Amygdala (tissue), 56 donors: ENCODE measurements at regions not wholly inside any gene's neighbourhood (a gene's known extent, or its start where the extent isn't known, plus 50 kb on each side); places are given as distances from the start of the nearest gene placed in this dataset.

Source experiments
- DNase-seq, 56 donors: peaks; one replicate each; lab custom pipeline; 2025; lab: John Stamatoyannopoulos, UW

DNA sequence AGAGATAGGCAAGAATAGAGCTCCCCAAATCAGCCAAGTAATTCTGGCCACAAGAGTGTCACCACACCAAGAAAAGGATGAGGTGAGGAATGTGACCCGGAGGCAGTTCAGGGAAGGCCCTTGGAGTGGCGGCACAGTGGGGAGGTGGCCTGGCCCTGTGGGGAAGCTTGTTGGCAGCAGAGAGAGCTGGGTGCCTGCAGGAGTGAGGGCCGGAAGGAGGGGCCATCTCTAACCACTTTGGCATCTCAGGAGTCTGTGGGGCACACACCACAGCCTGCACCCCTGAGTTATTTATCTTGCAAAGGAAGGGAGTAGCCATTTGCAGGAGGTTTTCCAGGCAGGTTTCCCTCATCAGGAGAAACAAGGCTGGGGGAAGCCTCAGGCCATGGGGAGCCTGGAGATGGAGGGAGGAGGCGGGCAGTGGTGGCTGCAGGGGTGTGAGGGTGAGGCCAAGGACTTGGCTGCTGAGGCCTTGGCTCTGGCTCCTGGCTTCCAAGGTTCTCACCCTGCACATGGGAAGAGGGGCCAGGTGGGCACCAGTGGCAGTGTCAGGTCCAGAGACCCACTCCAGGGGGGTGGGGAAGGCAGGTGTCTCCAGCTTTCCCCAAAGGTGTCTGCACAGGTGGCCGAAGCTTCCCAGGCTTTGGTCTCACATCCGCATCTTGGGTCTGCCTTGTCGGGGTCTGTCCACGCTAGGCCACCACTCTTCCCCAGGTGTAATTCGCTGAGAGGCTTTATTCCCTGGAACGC is 370.2 kb downstream of the CTTN start:
- DNase-seq, result no peak

- no peak for DNase-seq
Observed at GRCh38 chr11:70769106-70769505, 370.8 kb downstream of the CTTN start.

- DNase-seq, result no peak
Observed at GRCh38 chr11:70769521-70769920, 371.2 kb downstream of the CTTN start.

GRCh38 chr11:70771099-70771885 is 373.0 kb downstream of the CTTN start:
- no peak for DNase-seq

DNA sequence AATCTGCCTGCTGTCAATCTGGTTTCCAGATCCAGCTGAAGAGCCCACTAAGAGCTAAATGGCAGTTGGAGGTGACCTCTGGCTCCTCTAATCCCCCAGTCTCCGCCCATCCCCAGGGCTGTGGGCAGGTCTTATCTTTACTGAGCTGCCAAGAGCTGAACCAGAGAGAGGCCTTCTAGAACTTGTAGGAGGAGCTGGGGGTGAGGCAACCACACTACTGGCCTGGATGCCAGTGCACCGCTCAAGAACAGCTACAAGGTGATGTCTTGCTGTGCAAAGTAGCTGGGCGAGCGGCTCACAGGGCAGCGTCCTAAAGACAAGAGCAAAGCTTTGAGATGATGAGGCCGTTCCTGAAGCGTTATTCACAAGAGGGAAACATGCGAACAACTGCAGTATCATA is 374.6 kb downstream of the CTTN start:
- no peak for DNase-seq

DNA sequence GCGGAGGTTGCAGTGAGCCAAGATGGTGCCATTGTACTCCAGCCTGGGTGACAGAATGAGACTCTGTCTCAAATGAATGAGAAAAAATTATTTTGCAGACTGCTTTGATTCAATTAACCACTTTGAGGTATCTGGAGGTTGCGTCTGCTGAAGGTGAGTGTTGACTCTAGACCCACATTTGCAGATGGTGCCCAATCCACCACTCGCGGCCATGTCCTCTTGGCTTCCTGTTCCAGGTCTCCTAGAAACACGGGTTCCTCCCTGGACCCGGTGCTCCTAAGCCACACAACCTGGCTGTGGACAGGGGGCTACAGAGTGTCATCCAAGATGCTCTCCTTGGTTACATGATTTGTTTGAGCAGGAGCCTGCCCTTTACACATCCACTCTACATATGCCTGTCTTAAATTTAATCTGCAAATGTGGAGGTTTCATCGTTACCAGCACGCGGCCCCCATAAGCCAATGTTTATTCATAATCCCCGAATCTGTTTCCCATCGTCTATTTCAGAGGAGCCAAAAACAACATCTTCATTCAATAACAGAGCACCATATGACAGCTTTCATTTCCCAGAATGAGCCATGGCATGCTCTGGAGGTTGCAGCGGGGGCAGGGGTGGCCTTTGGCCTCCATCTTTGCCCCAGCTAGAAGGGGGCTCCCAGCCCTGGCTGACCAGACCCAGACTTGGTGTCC is 377.2 kb downstream of the CTTN start:
- no peak for DNase-seq

GRCh38 chr11:70776914-70777532 is 378.7 kb downstream of the CTTN start:
- no peak for DNase-seq

DNA sequence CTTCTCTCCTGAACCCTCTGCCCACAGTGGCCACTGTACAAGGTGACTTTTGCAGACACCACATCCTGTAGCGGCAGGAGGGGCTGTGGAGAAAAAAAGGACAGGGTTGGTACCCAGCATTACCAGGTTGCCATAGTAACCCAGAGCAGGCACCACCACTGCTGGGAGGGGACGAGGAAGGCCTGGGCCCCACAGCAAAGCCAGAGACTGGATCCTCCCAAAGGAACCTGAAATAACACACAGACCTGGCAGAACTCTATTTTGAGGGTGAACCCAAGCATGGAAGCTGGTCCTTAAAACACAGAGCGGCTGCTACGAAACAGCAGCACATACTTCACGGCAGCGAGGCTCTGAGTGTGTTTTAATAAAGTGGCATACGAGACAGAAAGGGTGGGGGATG is 380.6 kb downstream of the CTTN start:
- peak in 13 of 56 donors; percentile 4 to 30 (median 10) for DNase-seq

DNA sequence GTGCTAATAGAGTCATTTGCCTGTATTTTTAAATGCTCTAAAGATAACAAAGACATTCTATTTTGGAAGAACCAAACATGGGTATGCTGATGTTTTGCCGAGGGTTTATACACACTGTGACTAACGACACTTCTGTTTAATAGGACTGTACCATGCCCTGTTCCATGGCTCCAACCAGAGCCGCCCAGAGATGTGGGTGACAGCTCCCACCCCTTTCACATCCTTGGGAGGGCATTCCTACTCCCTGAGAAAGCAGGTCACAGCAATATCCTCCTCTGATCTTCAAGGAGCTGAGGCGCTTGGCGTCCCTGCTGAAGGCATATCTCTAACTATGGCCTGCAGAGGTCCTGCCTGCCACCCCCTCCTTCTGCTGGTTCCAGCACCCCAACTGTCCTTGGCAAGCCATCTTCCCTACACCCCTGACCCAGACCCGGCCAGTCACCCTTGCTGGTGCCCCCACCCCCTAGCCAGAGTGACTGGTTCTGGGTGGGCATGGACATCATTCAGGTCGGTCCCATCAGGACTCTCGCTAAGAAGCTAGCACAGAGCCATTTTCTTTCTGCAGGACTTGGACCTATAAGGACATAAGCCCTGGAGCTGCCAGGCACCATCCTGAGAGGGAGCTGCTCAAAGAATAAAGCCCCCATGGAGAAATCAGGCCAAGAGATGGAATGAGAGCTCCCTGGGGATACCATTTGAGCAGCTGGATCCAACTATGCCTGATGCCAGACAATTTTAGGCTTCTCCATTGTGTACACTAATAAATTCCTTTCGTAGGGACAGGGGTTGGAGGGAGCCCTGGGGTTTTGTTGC is 381.3 kb downstream of the CTTN start:
- DNase-seq, result peak in 2 of 56 donors; percentile 2 to 6

DNA sequence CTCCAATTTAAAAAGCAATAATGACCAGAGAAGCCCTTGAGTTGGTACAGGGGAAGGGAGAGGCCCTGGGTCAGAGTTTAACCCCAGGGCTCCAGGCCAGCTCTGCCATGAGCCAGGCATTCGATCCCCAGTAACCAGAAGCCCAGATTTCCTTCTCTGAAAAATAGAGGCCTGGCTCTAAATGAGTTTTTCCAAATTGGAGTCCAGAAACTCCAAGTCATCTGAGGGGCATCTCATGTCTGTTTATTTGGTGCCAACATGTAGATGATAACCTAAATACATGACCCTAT is 381.9 kb downstream of the CTTN start:
- DNase-seq, result no peak

- no peak for DNase-seq
Observed at GRCh38 chr11:70782401-70782913, 384.1 kb downstream of the CTTN start.

DNA sequence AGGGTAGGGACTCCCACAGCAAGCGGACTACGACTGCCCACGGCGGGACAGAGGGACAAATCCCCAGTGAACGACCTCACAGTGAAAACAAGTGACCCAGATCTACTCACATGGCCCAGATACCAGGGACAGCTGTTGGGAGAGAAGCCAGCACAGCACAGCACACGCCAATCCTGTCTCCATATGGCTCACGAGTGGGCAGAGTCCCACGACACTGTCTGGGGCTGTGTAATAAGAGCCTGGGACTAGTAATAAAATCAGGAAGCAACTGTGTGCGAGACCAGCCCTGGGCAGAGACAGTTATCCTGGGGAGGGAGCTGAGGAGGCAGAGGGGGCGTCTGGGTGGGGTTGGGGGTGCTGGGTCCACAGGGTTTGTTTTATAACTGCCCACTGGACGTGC is 385.0 kb downstream of the CTTN start:
- no peak for DNase-seq

DNA sequence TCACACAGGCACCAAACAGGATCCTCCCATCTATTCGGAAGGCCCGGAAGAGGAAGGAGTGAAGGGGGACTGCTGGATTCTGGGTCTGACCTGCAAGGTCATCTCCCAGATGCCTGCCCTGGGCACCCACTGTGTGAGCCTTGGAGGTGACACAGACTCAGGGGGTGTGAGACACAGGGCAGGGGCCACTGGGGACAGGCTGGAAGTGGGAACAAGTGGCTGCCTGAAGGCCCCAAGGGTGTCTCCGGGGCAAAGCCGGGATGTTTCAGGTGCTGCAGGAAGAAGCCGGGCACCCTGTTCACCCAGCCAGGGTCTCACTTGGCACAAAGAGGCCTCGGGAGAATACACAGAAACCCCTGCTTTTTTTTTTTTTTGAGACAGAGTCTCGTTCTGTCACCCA is 385.5 kb downstream of the CTTN start:
- DNase-seq, result no peak

DNA sequence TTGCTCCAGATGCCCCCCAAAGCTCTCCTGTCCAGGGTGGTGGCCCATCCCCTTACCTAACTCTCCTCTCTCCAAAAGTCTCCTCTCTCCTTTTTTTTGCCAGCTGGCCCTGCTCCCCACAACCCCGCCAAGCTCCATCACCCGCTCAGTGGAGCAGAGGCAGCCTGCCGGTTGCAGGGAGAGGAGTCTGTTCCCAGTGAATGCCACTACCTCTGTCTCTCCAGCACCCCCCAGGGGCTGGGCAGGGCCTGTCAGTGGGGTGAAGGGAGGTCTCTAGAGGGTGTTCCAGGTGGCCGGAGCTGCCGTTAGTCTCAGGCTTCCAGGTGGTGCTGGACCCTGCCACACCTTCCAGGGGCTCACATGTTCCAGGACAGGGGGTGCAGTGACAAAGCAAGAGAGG is 387.0 kb downstream of the CTTN start:
- no peak for DNase-seq

DNA sequence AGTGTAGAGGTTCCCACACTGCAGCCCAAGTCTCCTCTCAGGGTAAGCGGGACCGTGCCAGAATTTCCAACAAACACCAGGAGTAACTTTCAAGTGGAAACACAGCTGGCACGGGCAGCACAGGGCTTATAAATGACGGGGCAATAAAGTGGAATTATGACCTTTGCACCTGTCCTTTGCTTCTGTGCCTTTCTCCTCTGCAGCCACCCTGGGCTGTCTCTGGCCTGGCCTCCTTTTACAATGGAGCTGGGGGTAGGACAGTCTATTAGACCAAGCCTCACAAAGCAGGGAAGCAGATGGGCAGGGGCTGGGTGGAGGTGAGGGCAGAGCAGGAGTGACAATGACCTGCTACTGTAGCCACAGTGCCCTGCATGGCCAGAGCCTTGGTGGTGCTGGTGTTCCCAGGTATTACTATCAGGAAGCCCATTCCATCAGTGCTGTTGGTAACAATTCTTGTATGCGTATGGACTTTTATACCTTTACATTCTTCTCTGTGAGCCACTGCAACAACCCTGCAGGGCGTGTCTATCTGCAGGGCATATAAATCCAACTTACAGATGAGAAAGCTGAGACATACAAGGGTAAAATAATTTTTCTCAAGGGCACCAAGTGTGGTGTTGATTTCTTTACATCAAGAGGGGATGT is 387.8 kb downstream of the CTTN start:
- no peak for DNase-seq

- no peak for DNase-seq
Observed at GRCh38 chr11:70788248-70789022, 390.1 kb downstream of the CTTN start.

DNA sequence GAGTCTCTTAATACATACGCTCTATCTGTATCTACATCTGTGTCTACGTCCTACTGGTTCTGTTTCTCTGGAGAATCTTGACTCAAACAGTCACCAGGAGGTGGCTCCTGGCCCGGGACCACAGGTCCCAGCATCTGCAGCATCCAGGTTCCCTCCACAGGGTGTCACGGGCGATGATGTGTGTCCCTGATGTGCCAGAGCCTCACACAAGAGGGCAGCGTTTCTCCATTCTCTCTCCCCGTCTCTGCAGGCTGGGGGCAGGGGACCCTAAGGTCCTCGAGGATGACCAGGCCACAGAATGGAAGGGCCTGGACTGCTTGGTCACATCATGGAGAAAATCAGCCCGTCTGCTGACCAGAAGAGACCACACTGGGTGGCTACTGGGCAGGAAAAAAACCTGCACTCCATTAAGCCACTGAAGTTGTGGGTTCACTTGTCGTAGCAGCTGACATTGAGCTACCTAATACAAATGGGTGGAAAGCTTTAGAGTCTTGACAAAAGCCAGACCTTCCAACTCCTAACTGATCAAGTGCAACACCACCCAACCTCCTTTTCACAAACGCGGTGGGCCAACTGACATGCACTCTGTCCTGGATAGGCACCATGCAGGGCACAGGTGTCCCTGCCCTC is 392.5 kb downstream of the CTTN start:
- no peak for DNase-seq

DNA sequence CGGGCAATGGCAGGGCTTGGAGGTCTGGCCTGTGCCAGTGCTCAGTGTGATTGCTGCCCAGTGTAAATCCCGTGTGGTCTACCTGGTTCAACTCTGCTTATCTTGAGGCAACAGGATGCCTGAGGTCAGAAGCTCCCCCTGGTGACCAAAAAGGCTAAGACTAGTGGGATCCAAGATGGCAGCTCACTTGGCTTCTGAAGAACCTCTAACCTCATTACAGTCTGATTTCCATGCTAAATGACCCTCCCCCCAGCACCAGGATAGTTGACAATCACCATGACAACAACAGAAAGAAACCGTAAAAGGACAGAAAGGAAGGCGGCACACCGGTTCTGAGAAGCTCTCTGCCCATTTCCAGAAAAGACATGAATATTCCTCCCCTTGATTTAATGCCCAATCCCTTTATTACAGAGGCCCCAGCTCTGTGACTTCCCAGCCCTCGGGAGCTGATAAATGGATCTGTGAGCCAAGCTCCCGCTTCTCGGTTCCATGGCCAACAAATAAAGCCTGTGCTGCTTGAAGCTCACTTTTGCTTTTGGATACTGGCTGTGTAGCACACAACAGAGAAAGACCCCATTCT is 398.4 kb downstream of the CTTN start:
- DNase-seq, result no peak
